A549 (cell line): ENCODE measurements at regions not wholly inside any gene's neighbourhood (a gene's known extent, or its start where the extent isn't known, plus 50 kb on each side); places are given as distances from the start of the nearest gene placed in this dataset.

Source experiments
- BHLHE40 ChIP-seq: IDR thresholded peaks from 2 replicates; pipeline ENCODE4 v1.6.1; 2012; ENCODE audit warnings: low read depth, low read length, inconsistent platforms
- CBX2 ChIP-seq: fragments of 200-600 bp; sonication (generic); IDR thresholded peaks from 2 replicates; pipeline ENCODE4 v1.6.1; 2016; ENCODE audit warnings: low read depth, mild to moderate bottlenecking, borderline replicate concordance
- CEBPB ChIP-seq, 2 experiments: fragments of >200 bp in 1 of 2; sonication (Bioruptor Twin) in 1 of 2; formaldehyde crosslinking in 1 of 2; IDR thresholded peaks; 2 replicates each; pipeline ENCODE4 v1.6.1; 2012 to 2016
- EP300 ChIP-seq, 2 experiments: fragments of >200 bp; sonication (Bioruptor Twin); formaldehyde crosslinking; IDR thresholded peaks; 2 replicates in 1 of 2; 3 replicates in 1 of 2; pipeline ENCODE4 v1.6.1; 2016 to 2017
- MAZ ChIP-seq: fragments of 150-350 bp; IDR thresholded peaks from 2 replicates; pipeline ENCODE4 v1.6.1; 2014; ENCODE audit warnings: antibody characterized with exemption, low read depth, low read length, borderline replicate concordance
- POLR2A ChIP-seq: IDR thresholded peaks from 2 replicates; pipeline ENCODE4 v1.6.1; 2012; ENCODE audit warnings: mild to moderate bottlenecking, low read length
- RAD21 ChIP-seq, 2 experiments: fragments of >200 bp in 1 of 2; sonication (Bioruptor Twin) in 1 of 2; formaldehyde crosslinking in 1 of 2; IDR thresholded peaks in 1 of 2; conservative IDR thresholded peaks in 1 of 2; 2 replicates in 1 of 2; 3 replicates in 1 of 2; pipeline ENCODE4 v1.6.1; 2012 to 2018; ENCODE audit warnings: inconsistent platforms in 1 of 2
- RCOR1 ChIP-seq: fragments of 150-350 bp; IDR thresholded peaks from 2 replicates; pipeline ENCODE4 v1.6.1; 2014; ENCODE audit warnings: antibody characterized with exemption, low read length, low read depth
- RNF2 ChIP-seq: fragments of 200-600 bp; sonication (generic); IDR thresholded peaks from 2 replicates; pipeline ENCODE4 v1.6.1; 2016; ENCODE audit warnings: low read depth, mild to moderate bottlenecking, antibody characterized with exemption, moderate library complexity, borderline replicate concordance
- ZFP36 ChIP-seq: fragments of 450-650 bp; IDR thresholded peaks from 2 replicates; pipeline ENCODE4 v1.6.1; 2014; ENCODE audit warnings: borderline replicate concordance; ENCODE audit not compliant: partially characterized antibody
- TF ChIP-seq, protein P1 (sequence below): fragments of >200 bp; sonication (Bioruptor Twin); formaldehyde crosslinking; IDR thresholded peaks from 3 replicates; pipeline ENCODE4 v1.5.1; 2016
- TF ChIP-seq, protein P2 (sequence below): IDR thresholded peaks from 2 replicates; pipeline ENCODE4 v1.6.1; 2012

DNA sequence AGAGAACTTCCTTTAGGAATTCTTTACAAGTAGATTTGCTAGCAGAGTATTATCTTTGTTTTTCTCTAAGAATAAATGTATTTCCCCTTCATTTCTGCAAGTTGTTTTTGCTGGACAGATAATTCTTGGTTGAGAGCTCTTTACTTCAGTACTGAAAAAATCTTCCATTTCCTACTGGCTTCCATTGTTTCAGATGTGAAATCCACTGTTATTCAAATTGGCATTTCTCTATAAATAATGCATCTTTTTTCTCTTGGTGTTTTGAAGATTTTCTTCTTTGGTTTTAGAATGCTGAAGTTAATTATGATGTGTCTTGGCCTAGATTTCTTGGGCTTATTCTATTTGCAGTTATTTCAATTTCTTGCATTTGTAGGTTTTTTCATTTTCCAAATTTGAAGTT lies 270.0 kb upstream of the GYPC start:
- TF ChIP-seq BHLHE40 (no peak), CEBPB (IDR thresholded peaks at IDR 0.05) (no peak), POLR2A (no peak), ZFP36 (no peak), EP300 (IDR thresholded peaks at IDR 0.05) (no peak), RCOR1 (no peak), CBX2 (no peak), RNF2 (no peak), RAD21 (conservative IDR thresholded peaks at IDR 0.05 in 1 of 2, IDR thresholded peaks at IDR 0.05 in 1 of 2) (no peak), MAZ (no peak)
- TF ChIP-seq, protein P1, sequence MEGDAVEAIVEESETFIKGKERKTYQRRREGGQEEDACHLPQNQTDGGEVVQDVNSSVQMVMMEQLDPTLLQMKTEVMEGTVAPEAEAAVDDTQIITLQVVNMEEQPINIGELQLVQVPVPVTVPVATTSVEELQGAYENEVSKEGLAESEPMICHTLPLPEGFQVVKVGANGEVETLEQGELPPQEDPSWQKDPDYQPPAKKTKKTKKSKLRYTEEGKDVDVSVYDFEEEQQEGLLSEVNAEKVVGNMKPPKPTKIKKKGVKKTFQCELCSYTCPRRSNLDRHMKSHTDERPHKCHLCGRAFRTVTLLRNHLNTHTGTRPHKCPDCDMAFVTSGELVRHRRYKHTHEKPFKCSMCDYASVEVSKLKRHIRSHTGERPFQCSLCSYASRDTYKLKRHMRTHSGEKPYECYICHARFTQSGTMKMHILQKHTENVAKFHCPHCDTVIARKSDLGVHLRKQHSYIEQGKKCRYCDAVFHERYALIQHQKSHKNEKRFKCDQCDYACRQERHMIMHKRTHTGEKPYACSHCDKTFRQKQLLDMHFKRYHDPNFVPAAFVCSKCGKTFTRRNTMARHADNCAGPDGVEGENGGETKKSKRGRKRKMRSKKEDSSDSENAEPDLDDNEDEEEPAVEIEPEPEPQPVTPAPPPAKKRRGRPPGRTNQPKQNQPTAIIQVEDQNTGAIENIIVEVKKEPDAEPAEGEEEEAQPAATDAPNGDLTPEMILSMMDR, result no peak
- TF ChIP-seq, protein P2, sequence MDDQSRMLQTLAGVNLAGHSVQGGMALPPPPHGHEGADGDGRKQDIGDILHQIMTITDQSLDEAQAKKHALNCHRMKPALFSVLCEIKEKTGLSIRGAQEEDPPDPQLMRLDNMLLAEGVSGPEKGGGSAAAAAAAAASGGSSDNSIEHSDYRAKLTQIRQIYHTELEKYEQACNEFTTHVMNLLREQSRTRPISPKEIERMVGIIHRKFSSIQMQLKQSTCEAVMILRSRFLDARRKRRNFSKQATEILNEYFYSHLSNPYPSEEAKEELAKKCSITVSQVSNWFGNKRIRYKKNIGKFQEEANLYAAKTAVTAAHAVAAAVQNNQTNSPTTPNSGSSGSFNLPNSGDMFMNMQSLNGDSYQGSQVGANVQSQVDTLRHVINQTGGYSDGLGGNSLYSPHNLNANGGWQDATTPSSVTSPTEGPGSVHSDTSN, result no peak
